CD8-positive, alpha-beta memory T cell (primary cell): ENCODE measurements at regions not wholly inside any gene's neighbourhood (a gene's known extent, or its start where the extent isn't known, plus 50 kb on each side); places are given as distances from the start of the nearest gene placed in this dataset.
A peak's percentile ranks its signal among the peaks of the same experiment; 100 is the strongest.

Experiments
- CTCF ChIA-PET: fragments of 350-600 bp; sonication (Branson Sonifier 250); formaldehyde crosslinking; loops from one replicate; lab custom pipeline; 2021; ENCODE audit warnings: antibody characterized with exemption; lab: Charles Lee
- POLR2A ChIA-PET: fragments of 350-600 bp; sonication (Branson Sonifier 250); formaldehyde crosslinking; loops from one replicate; lab custom pipeline; 2021; ENCODE audit warnings: antibody characterized with exemption; lab: Charles Lee
- DNase-seq, 5 donors: peaks; one replicate each; pipeline versions ENCODE4 v3.0.0 to v3.0.0-alpha.2; 2020 to 2022; ENCODE audit warnings: mixed read lengths in 1 of 5
- H3K27ac ChIP-seq: one replicate; pipeline ENCODE4 v1.7.0; 2013; ENCODE audit warnings: low read depth, mild to moderate bottlenecking, low read length, moderate library complexity
- H3K27me3 ChIP-seq: 2 replicates; pipeline ENCODE4 v1.7.0; 2013; ENCODE audit warnings: low read length, mild to moderate bottlenecking; ENCODE audit not compliant: insufficient read depth, poor library complexity, severe bottlenecking
- H3K36me3 ChIP-seq: 2 replicates; pipeline ENCODE4 v1.7.0; 2013; ENCODE audit warnings: mild to moderate bottlenecking, low read length, moderate library complexity; ENCODE audit not compliant: insufficient read depth
- H3K4me1 ChIP-seq: 2 replicates; pipeline ENCODE4 v1.7.0; 2013; ENCODE audit warnings: mild to moderate bottlenecking, low read length, moderate library complexity; ENCODE audit not compliant: insufficient read depth
- H3K4me3 ChIP-seq: 2 replicates; pipeline ENCODE4 v1.7.0; 2013; ENCODE audit warnings: mild to moderate bottlenecking, low read length
- H3K9me3 ChIP-seq: 2 replicates; pipeline ENCODE4 v1.7.0; 2013; ENCODE audit warnings: mild to moderate bottlenecking, low read length
- H3K27ac Mint-ChIP-seq, 8 donors: one replicate each; pipeline ENCODE4 v1.8.0; 2020 to 2021; ENCODE audit warnings: mixed read lengths in 8 of 8, mild to moderate bottlenecking in 6 of 8, inconsistent platforms in 3 of 8, moderate library complexity in 3 of 8
- H3K27me3 Mint-ChIP-seq, 2 donors: one replicate each; pipeline ENCODE4 v1.8.0; 2020 to 2021; ENCODE audit warnings: mixed read lengths in 2 of 2, mild to moderate bottlenecking in 1 of 2, moderate library complexity in 1 of 2
- H3K36me3 Mint-ChIP-seq, 3 donors: one replicate each; pipeline ENCODE4 v1.8.0; 2020 to 2021; ENCODE audit warnings: mixed read lengths in 3 of 3, inconsistent platforms in 1 of 3, mild to moderate bottlenecking in 1 of 3
- H3K4me1 Mint-ChIP-seq, 3 donors: one replicate each; pipeline ENCODE4 v1.8.0; 2020 to 2021; ENCODE audit warnings: mixed read lengths in 3 of 3, inconsistent platforms in 1 of 3, mild to moderate bottlenecking in 1 of 3
- H3K4me3 Mint-ChIP-seq, 7 donors: one replicate each; pipeline ENCODE4 v1.8.0; 2020 to 2021; ENCODE audit warnings: mixed read lengths in 7 of 7, mild to moderate bottlenecking in 6 of 7, moderate library complexity in 4 of 7, inconsistent platforms in 2 of 7
- H3K9me3 Mint-ChIP-seq, 5 donors: one replicate each; pipeline ENCODE4 v1.8.0; 2020 to 2022; ENCODE audit warnings: mixed read lengths in 5 of 5, mild to moderate bottlenecking in 3 of 5, moderate library complexity in 2 of 5, inconsistent platforms in 1 of 5

- no peak overlapping the region for H3K4me3 Mint-ChIP-seq
- Histone ChIP-seq H3K27ac (no peak overlapping the region), H3K36me3 (no peaks in the 10 kb centered on the region), H3K4me1 (peaks cover 3% of the 10 kb centered on the region), H3K27me3 (no peaks in the 10 kb centered on the region), H3K9me3 (no peaks in the 10 kb centered on the region), H3K4me3 (no peak overlapping the region)
- H3K9me3 Mint-ChIP-seq: peaks cover 0 to 1% (median 0%) of the 10 kb centered on the region in 5 donors
- no peak overlapping the region for H3K27ac Mint-ChIP-seq
- ChIA-PET POLR2A (no interaction called here), CTCF (interaction anchor here (1.0 kb wide), 1 partner anchor 79 kb away, joined by 3 read pairs; no protein-coding TSS in a partner anchor)
- H3K27me3 Mint-ChIP-seq: peaks cover 0 to 4% of the 10 kb centered on the region in 2 donors
- H3K36me3 Mint-ChIP-seq: no peaks in the 10 kb centered on the region
- DNase-seq: no peak
- peaks cover 15% of the 10 kb centered on the region in 3 donors for H3K4me1 Mint-ChIP-seq
These were observed 974.2 kb downstream of the TMEM121 start for GRCh38 chr14:106500571-106500970.

- Mint-ChIP-seq H3K4me1 (peaks cover 24 to 28% (median 28%) of the 10 kb centered on the region in 3 donors), H3K27ac (no peak overlapping the region), H3K36me3 (no peaks in the 10 kb centered on the region), H3K4me3 (no peak overlapping the region), H3K9me3 (no peaks in the 10 kb centered on the region), H3K27me3 (peaks cover 0 to 4% of the 10 kb centered on the region in 2 donors)
- DNase-seq: no peak
- H3K36me3 ChIP-seq: no peaks in the 10 kb centered on the region
- H3K9me3 ChIP-seq: no peaks in the 10 kb centered on the region
- H3K27ac ChIP-seq: no peak overlapping the region
- H3K4me1 ChIP-seq: peaks cover 15% of the 10 kb centered on the region
- CTCF ChIA-PET: interaction anchor here (1.0 kb wide), 1 partner anchor 9 kb away, joined by 3 read pairs; no protein-coding TSS in a partner anchor
- H3K27me3 ChIP-seq: no peaks in the 10 kb centered on the region
- no peak overlapping the region for H3K4me3 ChIP-seq
- POLR2A ChIA-PET: no interaction called here
These were observed 975.5 kb downstream of the TMEM121 start for GRCh38 chr14:106501898-106502297.

GRCh38 chr14:106505366-106505765, 979.0 kb downstream of the TMEM121 start:
- Mint-ChIP-seq H3K4me1 (peaks cover 58 to 63% (median 62%) of the 10 kb centered on the region in 3 donors), H3K4me3 (peak overlapping the region in 1 of 7 donors; percentile 43), H3K9me3 (no peaks in the 10 kb centered on the region), H3K27me3 (peaks cover 0 to 4% of the 10 kb centered on the region in 2 donors), H3K27ac (no peak overlapping the region), H3K36me3 (no peaks in the 10 kb centered on the region)
- H3K36me3 ChIP-seq: no peaks in the 10 kb centered on the region
- H3K4me1 ChIP-seq: peaks cover 48% of the 10 kb centered on the region
- DNase-seq: no peak
- no peaks in the 10 kb centered on the region for H3K9me3 ChIP-seq
- H3K4me3 ChIP-seq: no peak overlapping the region
- no peak overlapping the region for H3K27ac ChIP-seq
- H3K27me3 ChIP-seq: no peaks in the 10 kb centered on the region
- POLR2A ChIA-PET: no interaction called here
- CTCF ChIA-PET: interaction anchor here (0.8 to 4.2 kb wide), 3 partner anchors 13 to 26 kb away, joined by 3 to 17 read pairs (median 3); no protein-coding TSS in a partner anchor

GRCh38 chr14:106506881-106507305, 980.5 kb downstream of the TMEM121 start:
- H3K27me3 ChIP-seq: no peaks in the 10 kb centered on the region
- H3K9me3 ChIP-seq: no peaks in the 10 kb centered on the region
- Mint-ChIP-seq H3K27me3 (peaks cover 0 to 4% of the 10 kb centered on the region in 2 donors), H3K36me3 (no peaks in the 10 kb centered on the region), H3K27ac (peak overlapping the region; percentile 85 to 97 (median 94)), H3K4me1 (peaks cover 71 to 78% (median 78%) of the 10 kb centered on the region in 3 donors), H3K4me3 (peak overlapping the region; percentile 44 to 91 (median 86)), H3K9me3 (no peaks in the 10 kb centered on the region)
- H3K36me3 ChIP-seq: no peaks in the 10 kb centered on the region
- POLR2A ChIA-PET: no interaction called here
- peak; percentile 42 to 82 (median 72) for DNase-seq
- H3K4me3 ChIP-seq: peak overlapping the region; percentile 60
- peaks cover 64% of the 10 kb centered on the region for H3K4me1 ChIP-seq
- peak overlapping the region; percentile 55 for H3K27ac ChIP-seq
- CTCF ChIA-PET: interaction anchor here (1.1 to 4.2 kb wide), 10 partner anchors 12 to 70 kb away, joined by 3 to 17 read pairs (median 7); no protein-coding TSS in a partner anchor

- Histone ChIP-seq H3K4me1 (peaks cover 68% of the 10 kb centered on the region), H3K36me3 (no peaks in the 10 kb centered on the region), H3K9me3 (no peaks in the 10 kb centered on the region), H3K27me3 (no peaks in the 10 kb centered on the region), H3K27ac (peak overlapping the region; percentile 55), H3K4me3 (peak overlapping the region; percentile 60)
- peaks cover 76 to 83% (median 82%) of the 10 kb centered on the region in 3 donors for H3K4me1 Mint-ChIP-seq
- no peaks in the 10 kb centered on the region for H3K27me3 Mint-ChIP-seq
- H3K36me3 Mint-ChIP-seq: no peaks in the 10 kb centered on the region
- H3K9me3 Mint-ChIP-seq: no peaks in the 10 kb centered on the region
- peak overlapping the region; percentile 85 to 97 (median 94) for H3K27ac Mint-ChIP-seq
- ChIA-PET CTCF (interaction anchor here (1.1 to 4.2 kb wide), 11 partner anchors 11 to 71 kb away, joined by 3 to 17 read pairs (median 7); no protein-coding TSS in a partner anchor), POLR2A (no interaction called here)
- H3K4me3 Mint-ChIP-seq: peak overlapping the region; percentile 44 to 91 (median 86)
- DNase-seq: peak in 2 of 5 donors; percentile 62 to 70
These were observed 981.0 kb downstream of the TMEM121 start for GRCh38 chr14:106507354-106507753.

- POLR2A ChIA-PET: no interaction called here
- CTCF ChIA-PET: interaction anchor here (0.8 to 4.2 kb wide), 10 partner anchors 10 to 90 kb away, joined by 3 to 17 read pairs (median 7); no protein-coding TSS in a partner anchor
- Histone ChIP-seq H3K27ac (no peak overlapping the region), H3K36me3 (no peaks in the 10 kb centered on the region), H3K4me3 (peak overlapping the region; percentile 60), H3K9me3 (no peaks in the 10 kb centered on the region), H3K4me1 (peaks cover 77% of the 10 kb centered on the region), H3K27me3 (no peaks in the 10 kb centered on the region)
- Mint-ChIP-seq H3K9me3 (no peaks in the 10 kb centered on the region), H3K4me3 (peak overlapping the region in 5 of 7 donors; percentile 62 to 87 (median 85)), H3K27ac (peak overlapping the region; percentile 43 to 97 (median 94)), H3K36me3 (no peaks in the 10 kb centered on the region), H3K27me3 (no peaks in the 10 kb centered on the region), H3K4me1 (peaks cover 85 to 92% (median 91%) of the 10 kb centered on the region in 3 donors)
- DNase-seq: no peak
These were observed 981.8 kb downstream of the TMEM121 start for GRCh38 chr14:106508216-106508615.

- Histone ChIP-seq H3K27ac (no peak overlapping the region), H3K4me1 (peaks cover 86% of the 10 kb centered on the region), H3K27me3 (no peaks in the 10 kb centered on the region), H3K4me3 (no peak overlapping the region), H3K9me3 (no peaks in the 10 kb centered on the region), H3K36me3 (no peaks in the 10 kb centered on the region)
- Mint-ChIP-seq H3K4me1 (peaks cover 86 to 94% (median 94%) of the 10 kb centered on the region in 3 donors), H3K9me3 (no peaks in the 10 kb centered on the region), H3K4me3 (peak overlapping the region in 6 of 7 donors; percentile 4 to 40 (median 28)), H3K36me3 (no peaks in the 10 kb centered on the region), H3K27me3 (no peaks in the 10 kb centered on the region), H3K27ac (peak overlapping the region; percentile 64 to 97 (median 91))
- DNase-seq: no peak
- ChIA-PET POLR2A (interaction anchor here (0.6 kb wide), 1 partner anchor 10 kb away, joined by 3 read pairs; no protein-coding TSS in a partner anchor), CTCF (interaction anchor here (2.4 to 4.2 kb wide), 3 partner anchors 11 to 30 kb away, joined by 7 to 17 read pairs (median 7); no protein-coding TSS in a partner anchor)
These were observed 982.8 kb downstream of the TMEM121 start for GRCh38 chr14:106509176-106509575.

GRCh38 chr14:106509807-106510206, 983.4 kb downstream of the TMEM121 start:
- Mint-ChIP-seq H3K27me3 (no peaks in the 10 kb centered on the region), H3K4me3 (peak overlapping the region in 1 of 7 donors; percentile 34), H3K36me3 (no peaks in the 10 kb centered on the region), H3K27ac (peak overlapping the region in 5 of 8 donors; percentile 52 to 97 (median 95)), H3K4me1 (peaks cover 82 to 90% (median 89%) of the 10 kb centered on the region in 3 donors), H3K9me3 (no peaks in the 10 kb centered on the region)
- POLR2A ChIA-PET: interaction anchor here (0.6 kb wide), 1 partner anchor 11 kb away, joined by 3 read pairs; no protein-coding TSS in a partner anchor
- CTCF ChIA-PET: interaction anchor here (1.2 to 4.2 kb wide), 3 partner anchors 30 to 88 kb away, joined by 3 to 17 read pairs (median 3); no protein-coding TSS in a partner anchor
- Histone ChIP-seq H3K4me1 (peaks cover 86% of the 10 kb centered on the region), H3K27me3 (no peaks in the 10 kb centered on the region), H3K27ac (no peak overlapping the region), H3K4me3 (no peak overlapping the region), H3K36me3 (no peaks in the 10 kb centered on the region), H3K9me3 (no peaks in the 10 kb centered on the region)
- DNase-seq: no peak
